CD4-positive, alpha-beta T cell (primary cell): ENCODE measurements at regions not wholly inside any gene's neighbourhood (a gene's known extent, or its start where the extent isn't known, plus 50 kb on each side); places are given as distances from the start of the nearest gene placed in this dataset.

Source experiments
- ATAC-seq: fragments of 200-7000 bp; cut with Tn5 transposase; one replicate; pipeline ENCODE4 v1.10.0; 2022; ENCODE audit warnings: mild to moderate bottlenecking; ENCODE audit not compliant: poor library complexity
- CTCF ChIA-PET: fragments of 350-600 bp; sonication (Branson Sonifier 250); formaldehyde crosslinking; loops from one replicate; lab custom pipeline; 2021; ENCODE audit warnings: antibody characterized with exemption, inconsistent platforms; lab: Charles Lee
- POLR2A ChIA-PET: fragments of 350-600 bp; sonication (Branson Sonifier 250); formaldehyde crosslinking; loops from one replicate; lab custom pipeline; 2021; ENCODE audit warnings: antibody characterized with exemption, inconsistent platforms; lab: Charles Lee
- DNase-seq, 14 experiments: peaks; one replicate each; pipeline ENCODE4 v3.0.0-alpha.2; 2013 to 2020; ENCODE audit warnings: mixed read lengths in 2 of 14
- H3K27ac ChIP-seq, 2 donors: one replicate each; pipeline versions ENCODE4 v1.5.1 to v1.7.0; 2013; ENCODE audit warnings: low read length in 2 of 2, low read depth in 1 of 2, mild to moderate bottlenecking in 1 of 2
- H3K27me3 ChIP-seq, 2 experiments: 1 replicate in 1 of 2; 2 replicates in 1 of 2; pipeline versions ENCODE4 v1.6.1 to v1.7.0; 2013; ENCODE audit warnings: low read length in 2 of 2, control low read depth in 1 of 2, mild to moderate bottlenecking in 1 of 2, moderate library complexity in 1 of 2; ENCODE audit not compliant: insufficient read depth in 2 of 2, control insufficient read depth in 1 of 2
- H3K36me3 ChIP-seq: one replicate; pipeline ENCODE4 v1.6.1; 2013; ENCODE audit warnings: low read length, control low read depth; ENCODE audit not compliant: insufficient read depth
- H3K4me1 ChIP-seq: one replicate; pipeline ENCODE4 v1.6.1; 2013; ENCODE audit warnings: low read length, control low read depth; ENCODE audit not compliant: insufficient read depth
- H3K4me3 ChIP-seq: one replicate; pipeline ENCODE4 v1.5.1; 2013; ENCODE audit warnings: mild to moderate bottlenecking, low read length, moderate library complexity
- H3K9me3 ChIP-seq, 2 experiments: 1 replicate in 1 of 2; 2 replicates in 1 of 2; pipeline versions ENCODE4 v1.6.1 to v1.7.0; 2013; ENCODE audit warnings: low read length in 2 of 2, mild to moderate bottlenecking in 2 of 2, control low read depth in 1 of 2, moderate library complexity in 1 of 2; ENCODE audit not compliant: control insufficient read depth in 1 of 2, insufficient read depth in 1 of 2
- H3K27ac Mint-ChIP-seq: one replicate; pipeline ENCODE4 v1.8.0; 2020; ENCODE audit warnings: mixed read lengths
- H3K27me3 Mint-ChIP-seq: one replicate; pipeline ENCODE4 v1.8.0; 2021; ENCODE audit warnings: mixed read lengths
- H3K36me3 Mint-ChIP-seq: one replicate; pipeline ENCODE4 v1.8.0; 2021; ENCODE audit warnings: low read depth, mixed read lengths
- H3K4me1 Mint-ChIP-seq: one replicate; pipeline ENCODE4 v1.8.0; 2021; ENCODE audit warnings: low read depth, mixed read lengths
- H3K4me3 Mint-ChIP-seq: one replicate; pipeline ENCODE4 v1.8.0; 2020; ENCODE audit warnings: mild to moderate bottlenecking, mixed read lengths
- H3K9me3 Mint-ChIP-seq: one replicate; pipeline ENCODE4 v1.8.0; 2020; ENCODE audit warnings: mixed read lengths
- CTCF ChIP-seq: fragments of 200-600 bp; IDR thresholded peaks from one replicate; pipeline ENCODE4 v1.8.0; 2022; ENCODE audit warnings: antibody characterized with exemption, mild to moderate bottlenecking
- intact Hi-C, 2 experiments: fragments of 100-400 bp; cut with DNase I in 1 of 2; cut with micrococcal nuclease in 1 of 2; formaldehyde crosslinking; loops; one replicate each; pipeline versions ENCODE4 v1.15.1 to v1.9.0; 2023 to 2025; cut with DNase I, micrococcal nuclease

GRCh38 chr3:187941135-187941847 is 196.0 kb upstream of the BCL6 start:
- no peak for ATAC-seq

GRCh38 chr3:187941848-187942194 is 196.6 kb upstream of the BCL6 start:
- CTCF ChIA-PET = no interaction called here
- H3K27ac Mint-ChIP-seq = no peak overlapping the region
- no peak overlapping the region for H3K4me3 Mint-ChIP-seq
- no peaks in the 10 kb centered on the region for H3K9me3 Mint-ChIP-seq
- H3K27me3 ChIP-seq = no peaks in the 10 kb centered on the region
- ATAC-seq = no peak
- no peaks in the 10 kb centered on the region for H3K36me3 ChIP-seq
- H3K4me1 Mint-ChIP-seq = peaks cover 6% of the 10 kb centered on the region
- no peak for TF ChIP-seq CTCF
- no peak overlapping the region for H3K4me3 ChIP-seq
- peaks cover 14% of the 10 kb centered on the region for H3K4me1 ChIP-seq
- POLR2A ChIA-PET = no interaction called here
- H3K27me3 Mint-ChIP-seq = no peaks in the 10 kb centered on the region
- no peak for DNase-seq
- intact Hi-C loops = no loop called here
- H3K27ac ChIP-seq = no peak overlapping the region
- H3K36me3 Mint-ChIP-seq = no peaks in the 10 kb centered on the region
- no peaks in the 10 kb centered on the region for H3K9me3 ChIP-seq

More at GRCh38 chr3:187941135-187941847, 196.0 kb upstream of the BCL6 start:
- DNase-seq = no peak
- Histone ChIP-seq H3K4me1 (peaks cover 16% of the 10 kb centered on the region), H3K4me3 (no peak overlapping the region), H3K9me3 (no peaks in the 10 kb centered on the region), H3K27me3 (no peaks in the 10 kb centered on the region), H3K36me3 (no peaks in the 10 kb centered on the region), H3K27ac (no peak overlapping the region)
- H3K27me3 Mint-ChIP-seq = no peaks in the 10 kb centered on the region
- H3K27ac Mint-ChIP-seq = no peak overlapping the region
- H3K4me3 Mint-ChIP-seq = no peak overlapping the region
- ChIA-PET POLR2A (no interaction called here), CTCF (no interaction called here)
- H3K9me3 Mint-ChIP-seq = no peaks in the 10 kb centered on the region
- no peak for TF ChIP-seq CTCF
- intact Hi-C loops = no loop called here
- H3K4me1 Mint-ChIP-seq = peaks cover 8% of the 10 kb centered on the region
- no peaks in the 10 kb centered on the region for H3K36me3 Mint-ChIP-seq

- POLR2A ChIA-PET = no interaction called here
- intact Hi-C loops = no loop called here
- CTCF ChIA-PET = interaction anchor here (1.3 kb wide), 1 partner anchor 107 kb away, joined by 4 read pairs; no protein-coding TSS in a partner anchor
- peaks cover 6% of the 10 kb centered on the region for H3K4me1 Mint-ChIP-seq
- no peak overlapping the region for H3K27ac ChIP-seq
- H3K36me3 Mint-ChIP-seq = no peaks in the 10 kb centered on the region
- no peak overlapping the region for H3K27ac Mint-ChIP-seq
- H3K27me3 ChIP-seq = no peaks in the 10 kb centered on the region
- peaks cover 14% of the 10 kb centered on the region for H3K4me1 ChIP-seq
- H3K9me3 ChIP-seq = no peaks in the 10 kb centered on the region
- DNase-seq (no peak), ATAC-seq (no peak)
- no peaks in the 10 kb centered on the region for H3K9me3 Mint-ChIP-seq
- H3K36me3 ChIP-seq = no peaks in the 10 kb centered on the region
- H3K4me3 Mint-ChIP-seq = no peak overlapping the region
- TF ChIP-seq CTCF = no peak
- H3K27me3 Mint-ChIP-seq = no peaks in the 10 kb centered on the region
- H3K4me3 ChIP-seq = no peak overlapping the region
Observed at GRCh38 chr3:187942658-187943241, 197.5 kb upstream of the BCL6 start.
